ENCODE measurements at regions not wholly inside any gene's neighbourhood (a gene's known extent, or its start where the extent isn't known, plus 50 kb on each side); places are given as distances from the start of the nearest gene placed in this dataset.

- TF ChIP-seq CTCF (IDR thresholded peaks at IDR 0.05) (no peak), POLR2AphosphoS5 (IDR thresholded peaks at IDR 0.05; ENCODE audit: low read depth, low read length) (no peak)
These were observed 102.8 kb upstream of the RAB12 start for GRCh38 chr18:8506251-8507049.
